T-helper 1 cell (primary cell): ENCODE measurements at regions not wholly inside any gene's neighbourhood (a gene's known extent, or its start where the extent isn't known, plus 50 kb on each side); places are given as distances from the start of the nearest gene placed in this dataset.
A peak's percentile ranks its signal among the peaks of the same experiment; 100 is the strongest.
"Not testable (repeated sequence)": the region's sequence is repeated elsewhere in the genome, so short reads cannot be mapped to it uniquely, and the experiment has no call there.

Experiments
- DNase-seq, 5 donors: peaks; one replicate each; pipeline ENCODE4 v3.0.0-alpha.2; 2012 to 2020

- no peak for DNase-seq
Observed at GRCh38 chr1:219717536-219717935, 104.6 kb upstream of the ZC3H11B start.

- DNase-seq: no peak
Observed at GRCh38 chr1:219716611-219717114, 103.8 kb upstream of the ZC3H11B start.

GRCh38 chr1:219713981-219714381 is 101.1 kb upstream of the ZC3H11B start:
- DNase-seq: no peak

GRCh38 chr1:219712506-219712905 is 99.6 kb upstream of the ZC3H11B start:
- DNase-seq: no peak

GRCh38 chr1:219710529-219711194 is 97.8 kb upstream of the ZC3H11B start:
- DNase-seq: peak in 1 of 5 donors; percentile 1

GRCh38 chr1:219708919-219709543 is 96.1 kb upstream of the ZC3H11B start:
- no peak for DNase-seq

GRCh38 chr1:219707885-219708284 is 95.0 kb upstream of the ZC3H11B start:
- DNase-seq: not testable (repeated sequence)

- not testable (repeated sequence) for DNase-seq
Observed at GRCh38 chr1:219704331-219704730, 91.4 kb upstream of the ZC3H11B start.

- DNase-seq: no peak
Observed at GRCh38 chr1:219703368-219703639, 90.4 kb upstream of the ZC3H11B start.

- DNase-seq: no peak
Observed at GRCh38 chr1:219701476-219701875, 88.6 kb upstream of the ZC3H11B start.

GRCh38 chr1:219699870-219700269 is 87.0 kb upstream of the ZC3H11B start:
- no peak for DNase-seq

- no peak for DNase-seq
Observed at GRCh38 chr1:219697682-219698081, 84.8 kb upstream of the ZC3H11B start.

- no peak for DNase-seq
Observed at GRCh38 chr1:219692981-219693380, 80.1 kb upstream of the ZC3H11B start.

- DNase-seq: no peak
Observed at GRCh38 chr1:219689774-219690173, 76.9 kb upstream of the ZC3H11B start.

GRCh38 chr1:219687779-219688178 is 74.9 kb upstream of the ZC3H11B start:
- no peak for DNase-seq

GRCh38 chr1:219686171-219686570 is 73.3 kb upstream of the ZC3H11B start:
- no peak for DNase-seq

- DNase-seq: no peak
Observed at GRCh38 chr1:219682788-219683187, 69.9 kb upstream of the ZC3H11B start.

- no peak for DNase-seq
Observed at GRCh38 chr1:219681876-219682275, 69.0 kb upstream of the ZC3H11B start.

GRCh38 chr1:219676012-219676765 is 63.3 kb upstream of the ZC3H11B start:
- DNase-seq: no peak

GRCh38 chr1:219670426-219671149 is 57.7 kb upstream of the ZC3H11B start:
- no peak for DNase-seq

GRCh38 chr1:219669556-219669955 is 56.7 kb upstream of the ZC3H11B start:
- no peak for DNase-seq

- no peak for DNase-seq
Observed at GRCh38 chr1:219669042-219669441, 56.1 kb upstream of the ZC3H11B start.

GRCh38 chr1:219668446-219668845 is 55.5 kb upstream of the ZC3H11B start:
- DNase-seq: no peak
